ENCODE measurements at regions not wholly inside any gene's neighbourhood (a gene's known extent, or its start where the extent isn't known, plus 50 kb on each side); places are given as distances from the start of the nearest gene placed in this dataset.

DNA sequence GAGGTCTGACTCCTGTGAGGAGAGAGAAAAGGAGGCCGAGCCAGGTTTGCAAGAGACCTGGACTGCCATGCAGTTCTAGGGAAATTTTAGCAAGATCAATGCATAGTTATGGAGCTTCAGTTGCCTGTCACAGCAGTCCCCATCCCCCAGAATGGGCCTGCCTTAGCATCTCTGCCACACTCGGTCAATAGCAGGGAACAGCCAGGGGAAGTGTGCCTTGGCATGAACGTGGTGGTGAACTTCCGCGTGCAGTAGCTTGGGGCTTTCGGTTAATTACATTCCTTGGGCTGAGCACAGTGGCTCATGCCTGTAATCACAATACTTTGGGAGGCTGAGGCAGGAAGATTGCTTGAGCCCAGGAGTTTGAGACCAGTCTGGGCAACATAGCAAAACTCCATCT lies 157.8 kb downstream of the TLE1 start:
- TF ChIP-seq, protein P1, sequence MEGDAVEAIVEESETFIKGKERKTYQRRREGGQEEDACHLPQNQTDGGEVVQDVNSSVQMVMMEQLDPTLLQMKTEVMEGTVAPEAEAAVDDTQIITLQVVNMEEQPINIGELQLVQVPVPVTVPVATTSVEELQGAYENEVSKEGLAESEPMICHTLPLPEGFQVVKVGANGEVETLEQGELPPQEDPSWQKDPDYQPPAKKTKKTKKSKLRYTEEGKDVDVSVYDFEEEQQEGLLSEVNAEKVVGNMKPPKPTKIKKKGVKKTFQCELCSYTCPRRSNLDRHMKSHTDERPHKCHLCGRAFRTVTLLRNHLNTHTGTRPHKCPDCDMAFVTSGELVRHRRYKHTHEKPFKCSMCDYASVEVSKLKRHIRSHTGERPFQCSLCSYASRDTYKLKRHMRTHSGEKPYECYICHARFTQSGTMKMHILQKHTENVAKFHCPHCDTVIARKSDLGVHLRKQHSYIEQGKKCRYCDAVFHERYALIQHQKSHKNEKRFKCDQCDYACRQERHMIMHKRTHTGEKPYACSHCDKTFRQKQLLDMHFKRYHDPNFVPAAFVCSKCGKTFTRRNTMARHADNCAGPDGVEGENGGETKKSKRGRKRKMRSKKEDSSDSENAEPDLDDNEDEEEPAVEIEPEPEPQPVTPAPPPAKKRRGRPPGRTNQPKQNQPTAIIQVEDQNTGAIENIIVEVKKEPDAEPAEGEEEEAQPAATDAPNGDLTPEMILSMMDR (IDR thresholded peaks at IDR 0.05), result no peak
- TF ChIP-seq SIN3A (IDR thresholded peaks at IDR 0.05; ENCODE audit: borderline replicate concordance, insufficient read depth, low read depth, low read length), result no peak
- no peak for TF ChIP-seq POLR2AphosphoS5 (IDR thresholded peaks at IDR 0.05; ENCODE audit: low read depth, low read length)

All from Panc1 (cell line).